ENCODE measurements at regions not wholly inside any gene's neighbourhood (a gene's known extent, or its start where the extent isn't known, plus 50 kb on each side); places are given as distances from the start of the nearest gene placed in this dataset.

DNA sequence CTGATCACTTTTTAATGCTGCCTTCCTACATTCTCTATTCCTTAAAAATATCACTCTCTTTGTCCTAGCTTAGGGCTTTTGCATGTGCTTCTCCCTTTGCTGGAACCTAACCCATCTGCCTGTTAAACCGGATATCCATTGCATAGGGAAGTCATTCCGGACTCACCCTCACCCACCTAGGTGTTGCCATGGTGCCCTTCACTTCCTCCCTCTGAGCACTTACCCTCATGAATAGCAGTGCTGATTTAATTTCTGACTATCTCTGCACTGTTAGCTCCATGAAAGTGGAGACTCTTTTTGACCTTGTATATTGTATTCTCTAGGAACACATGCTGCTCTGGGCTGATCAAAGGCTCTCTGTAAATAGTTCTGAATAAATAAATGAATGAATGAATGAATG lies 401.9 kb downstream of the PCDH20 start:
- TF ChIP-seq, protein P1, sequence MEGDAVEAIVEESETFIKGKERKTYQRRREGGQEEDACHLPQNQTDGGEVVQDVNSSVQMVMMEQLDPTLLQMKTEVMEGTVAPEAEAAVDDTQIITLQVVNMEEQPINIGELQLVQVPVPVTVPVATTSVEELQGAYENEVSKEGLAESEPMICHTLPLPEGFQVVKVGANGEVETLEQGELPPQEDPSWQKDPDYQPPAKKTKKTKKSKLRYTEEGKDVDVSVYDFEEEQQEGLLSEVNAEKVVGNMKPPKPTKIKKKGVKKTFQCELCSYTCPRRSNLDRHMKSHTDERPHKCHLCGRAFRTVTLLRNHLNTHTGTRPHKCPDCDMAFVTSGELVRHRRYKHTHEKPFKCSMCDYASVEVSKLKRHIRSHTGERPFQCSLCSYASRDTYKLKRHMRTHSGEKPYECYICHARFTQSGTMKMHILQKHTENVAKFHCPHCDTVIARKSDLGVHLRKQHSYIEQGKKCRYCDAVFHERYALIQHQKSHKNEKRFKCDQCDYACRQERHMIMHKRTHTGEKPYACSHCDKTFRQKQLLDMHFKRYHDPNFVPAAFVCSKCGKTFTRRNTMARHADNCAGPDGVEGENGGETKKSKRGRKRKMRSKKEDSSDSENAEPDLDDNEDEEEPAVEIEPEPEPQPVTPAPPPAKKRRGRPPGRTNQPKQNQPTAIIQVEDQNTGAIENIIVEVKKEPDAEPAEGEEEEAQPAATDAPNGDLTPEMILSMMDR (IDR thresholded peaks at IDR 0.05), result no peak
- no peak for TF ChIP-seq POLR2A (IDR thresholded peaks at IDR 0.05)
- no peak for TF ChIP-seq EP300 (IDR thresholded peaks at IDR 0.05; ENCODE audit: low read depth)
- TF ChIP-seq POLR2AphosphoS5 (IDR thresholded peaks at IDR 0.05), result no peak

Data from transverse colon (tissue), 4 donors.